ENCODE measurements at regions not wholly inside any gene's neighbourhood (a gene's known extent, or its start where the extent isn't known, plus 50 kb on each side); places are given as distances from the start of the nearest gene placed in this dataset.

GRCh38 chr13:84211048-84211447, 328.8 kb upstream of the SLITRK1 start:
- DNase-seq (ENCODE audit: low read depth in 2 of 2): no peak

DNA sequence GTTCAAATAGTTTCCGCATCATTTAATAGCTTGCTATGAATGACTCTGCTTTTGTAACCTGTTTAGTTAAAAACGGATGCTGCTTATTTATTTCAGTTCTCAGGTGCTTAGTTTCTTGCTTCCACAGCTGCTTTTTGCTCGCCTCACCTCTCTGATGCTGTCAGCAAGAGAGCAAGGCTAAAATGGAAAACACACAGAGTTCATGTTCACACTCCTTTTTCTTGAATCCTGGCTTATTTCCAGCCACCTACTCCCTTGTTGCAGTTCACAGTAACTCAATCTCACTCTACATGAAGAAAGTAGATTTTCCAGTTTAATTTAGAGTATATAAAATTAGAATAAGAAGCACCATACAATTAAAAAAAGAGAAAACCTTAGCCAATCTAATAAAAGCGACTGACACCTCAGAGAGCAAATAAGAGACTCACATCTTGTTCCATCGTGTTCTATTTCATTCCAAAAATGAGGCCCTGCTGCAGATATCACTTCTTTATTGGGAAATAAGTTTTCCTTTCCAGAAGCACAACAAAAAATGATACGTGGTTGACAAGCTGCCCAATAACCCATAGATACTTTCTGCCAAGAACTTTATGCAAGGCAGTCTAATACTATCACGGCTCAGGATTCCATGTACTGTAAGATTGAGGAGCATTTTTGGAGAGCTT, 326.1 kb upstream of the SLITRK1 start:
- DNase-seq (ENCODE audit: low read depth in 2 of 2): no peak

DNA sequence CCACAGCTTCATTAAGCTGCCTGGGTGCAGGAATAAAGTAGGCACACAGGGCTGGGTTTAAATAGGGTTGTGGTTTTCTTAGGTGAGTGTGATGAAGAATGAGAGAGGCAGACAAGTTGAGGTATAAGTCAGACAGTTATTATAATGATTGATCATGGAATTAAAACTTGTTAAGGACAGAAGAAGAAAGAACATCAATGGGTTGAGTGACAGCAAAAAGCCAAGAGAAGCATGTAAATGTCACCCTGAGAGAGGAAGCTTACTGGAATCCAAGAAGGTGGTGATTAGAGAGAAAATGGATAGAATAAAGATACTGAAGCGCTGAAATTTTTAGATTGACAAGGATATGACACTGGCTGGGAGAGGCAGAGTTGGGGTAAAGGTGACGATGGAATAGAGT, 325.2 kb upstream of the SLITRK1 start:
- DNase-seq (ENCODE audit: low read depth in 2 of 2): no peak

DNA sequence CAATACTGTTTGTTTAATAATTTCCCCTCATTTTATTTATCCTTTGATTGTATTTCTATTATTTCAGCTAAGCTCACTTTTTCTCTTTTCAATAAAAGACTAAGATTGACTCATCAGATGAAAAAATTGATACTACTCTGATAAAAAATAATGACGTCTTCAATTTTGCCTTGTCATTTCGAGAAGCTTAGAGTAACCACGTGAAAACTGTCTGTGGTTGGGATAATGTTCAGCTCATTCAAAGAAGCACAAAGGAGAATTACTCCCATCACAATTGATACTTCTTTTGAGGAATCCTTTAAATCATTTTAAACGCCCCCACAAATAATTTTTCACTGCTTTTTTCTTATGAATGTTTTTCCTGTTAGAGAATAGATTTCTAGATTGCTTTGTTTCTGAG, 318.7 kb upstream of the SLITRK1 start:
- DNase-seq (ENCODE audit: low read depth in 2 of 2): no peak

GRCh38 chr13:84192125-84192524, 309.9 kb upstream of the SLITRK1 start:
- DNase-seq (ENCODE audit: low read depth in 2 of 2): no peak

DNA sequence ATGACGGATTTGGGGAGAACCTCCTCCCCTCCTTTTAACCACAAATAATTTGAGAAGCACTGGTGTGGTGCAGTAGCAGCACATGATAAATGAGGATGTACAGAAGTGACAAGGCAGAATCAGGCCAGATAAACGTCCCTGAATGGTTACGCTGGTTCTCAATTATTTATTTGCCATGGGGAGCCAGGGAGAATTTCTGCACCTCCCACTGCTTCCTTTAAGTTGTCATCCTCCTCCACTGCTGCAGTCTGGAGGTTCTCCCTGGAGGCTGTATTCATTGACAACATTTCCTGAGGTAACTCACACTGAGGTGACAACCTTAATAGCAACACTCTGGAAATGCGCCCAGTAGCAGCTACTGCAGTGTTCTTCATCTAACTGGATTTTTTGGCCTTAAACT, 308.9 kb upstream of the SLITRK1 start:
- DNase-seq (ENCODE audit: low read depth in 2 of 2): no peak

DNA sequence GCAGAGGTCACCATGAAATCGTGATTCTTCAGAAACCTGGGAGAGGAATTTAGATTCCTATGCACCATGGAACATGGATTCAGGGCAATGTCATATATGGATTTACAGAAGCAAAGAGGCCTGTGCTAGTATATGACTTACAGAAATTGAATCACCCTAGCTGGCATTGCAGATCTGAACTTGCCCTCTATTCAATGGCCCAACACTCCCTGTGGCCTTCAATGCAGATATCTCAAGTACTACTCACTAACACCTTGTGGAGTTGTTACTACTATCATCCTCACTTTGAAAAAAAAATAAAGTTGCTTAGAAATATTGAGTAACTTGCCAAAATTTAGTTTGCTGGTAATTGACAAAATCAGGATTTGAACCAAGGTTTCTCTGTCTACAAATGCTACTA, 305.4 kb upstream of the SLITRK1 start:
- DNase-seq (ENCODE audit: low read depth in 2 of 2): no peak

- DNase-seq (ENCODE audit: low read depth in 2 of 2): no peak
These were observed 257.4 kb upstream of the SLITRK1 start for GRCh38 chr13:84139561-84140158.

- DNase-seq (ENCODE audit: low read depth in 2 of 2): peak in 1 of 2 donors; percentile 17
These were observed 255.0 kb upstream of the SLITRK1 start for GRCh38 chr13:84137292-84137691.

- no peak for DNase-seq (ENCODE audit: low read depth in 2 of 2)
These were observed 254.3 kb upstream of the SLITRK1 start for GRCh38 chr13:84136582-84136981.

DNA sequence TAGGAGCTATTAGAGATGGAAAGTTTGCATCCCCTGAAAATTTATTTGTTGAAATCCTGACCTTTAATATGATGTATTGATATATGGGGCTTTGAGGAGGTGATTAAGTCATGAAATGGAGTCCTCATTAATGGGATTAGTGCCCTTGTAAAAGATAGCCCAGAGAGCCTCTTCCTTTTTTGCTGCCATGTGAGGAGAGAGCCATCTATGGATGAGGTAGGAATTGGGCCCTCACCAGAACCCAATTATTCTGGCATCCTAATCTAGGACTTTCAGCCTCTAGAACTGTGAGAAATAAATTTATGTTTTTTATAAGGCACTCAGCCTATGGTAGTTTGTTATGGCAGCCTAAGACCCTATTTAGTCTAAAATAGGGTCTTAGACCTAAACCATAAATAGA, 250.2 kb upstream of the SLITRK1 start:
- no peak for DNase-seq (ENCODE audit: low read depth in 2 of 2)

- no peak for DNase-seq (ENCODE audit: low read depth in 2 of 2)
These were observed 249.0 kb upstream of the SLITRK1 start for GRCh38 chr13:84131249-84131648.

DNA sequence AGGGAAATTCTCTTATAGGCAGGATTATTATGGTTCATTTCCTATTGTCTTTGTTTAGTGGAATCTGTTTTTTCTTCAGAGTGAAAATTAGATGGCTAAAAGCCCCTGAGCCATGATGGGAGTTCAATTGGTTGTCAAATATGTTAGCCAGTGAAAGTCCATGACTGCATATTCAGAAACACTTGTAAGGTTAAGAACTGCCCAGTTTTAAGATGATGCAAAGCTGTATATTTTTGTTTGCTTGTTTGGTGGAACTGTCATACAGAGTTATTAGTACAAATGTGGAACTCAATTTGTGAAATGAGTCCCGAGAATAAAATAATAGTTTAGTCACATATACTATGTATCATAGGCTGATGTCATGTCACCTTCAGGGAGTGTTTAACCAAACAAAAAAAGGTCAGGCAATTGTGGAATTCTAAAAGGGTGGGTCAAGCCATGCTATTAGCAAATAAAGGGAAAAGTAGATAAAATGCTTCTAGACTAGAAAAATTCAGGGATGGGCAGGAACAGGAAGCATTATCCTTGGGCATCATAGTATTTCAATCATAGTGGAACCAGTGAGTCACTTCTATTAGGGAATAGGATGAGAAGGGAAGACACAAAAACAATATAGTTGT, 248.3 kb upstream of the SLITRK1 start:
- no peak for DNase-seq (ENCODE audit: low read depth in 2 of 2)

DNA sequence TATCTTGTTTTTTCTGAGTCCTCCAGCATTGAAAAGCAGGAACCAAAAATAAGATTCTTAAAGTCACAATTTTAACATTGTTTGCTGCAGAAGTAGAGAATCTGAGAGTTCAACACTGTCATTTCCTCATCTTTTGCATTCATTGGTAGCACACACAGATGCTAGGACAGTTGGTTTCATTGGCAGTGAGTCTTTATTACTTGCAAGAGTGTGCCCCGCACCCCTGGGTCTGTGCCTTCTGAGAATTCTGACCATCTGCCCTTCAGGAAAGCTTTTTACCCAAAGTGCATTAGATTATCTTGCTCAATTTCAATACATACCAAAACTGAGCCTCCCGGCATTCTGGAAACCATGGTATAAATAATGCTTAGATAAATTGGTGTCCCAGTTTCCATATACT, 247.7 kb upstream of the SLITRK1 start:
- DNase-seq (ENCODE audit: low read depth in 2 of 2): no peak

- no peak for DNase-seq (ENCODE audit: low read depth in 2 of 2)
These were observed 245.4 kb upstream of the SLITRK1 start for GRCh38 chr13:84127597-84128128.

- DNase-seq (ENCODE audit: low read depth in 2 of 2): no peak
These were observed 244.4 kb upstream of the SLITRK1 start for GRCh38 chr13:84126671-84127171.

DNA sequence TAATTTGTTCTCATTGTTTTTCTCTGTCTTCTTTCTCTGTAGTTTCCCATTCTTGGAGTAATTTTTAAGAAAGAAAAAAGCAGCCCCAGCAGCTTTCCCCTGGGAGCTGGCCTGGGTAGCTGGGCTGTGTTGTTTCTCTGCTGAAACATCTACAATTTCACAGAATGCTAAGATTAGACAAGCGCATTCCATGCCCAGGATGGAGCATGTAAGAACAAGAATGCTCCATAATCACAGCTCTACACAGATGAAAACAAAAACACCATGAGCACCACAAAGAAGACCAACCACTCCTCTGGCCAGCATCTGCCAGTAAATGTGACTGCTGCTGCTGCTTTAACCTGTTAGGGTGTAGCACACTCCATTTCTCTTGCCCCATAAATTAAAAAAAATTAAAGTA, 239.2 kb upstream of the SLITRK1 start:
- DNase-seq (ENCODE audit: low read depth in 2 of 2): no peak

- DNase-seq (ENCODE audit: low read depth in 2 of 2): no peak
These were observed 236.7 kb upstream of the SLITRK1 start for GRCh38 chr13:84118839-84119409.

GRCh38 chr13:84098273-84098672, 216.0 kb upstream of the SLITRK1 start:
- DNase-seq (ENCODE audit: low read depth in 2 of 2): no peak

DNA sequence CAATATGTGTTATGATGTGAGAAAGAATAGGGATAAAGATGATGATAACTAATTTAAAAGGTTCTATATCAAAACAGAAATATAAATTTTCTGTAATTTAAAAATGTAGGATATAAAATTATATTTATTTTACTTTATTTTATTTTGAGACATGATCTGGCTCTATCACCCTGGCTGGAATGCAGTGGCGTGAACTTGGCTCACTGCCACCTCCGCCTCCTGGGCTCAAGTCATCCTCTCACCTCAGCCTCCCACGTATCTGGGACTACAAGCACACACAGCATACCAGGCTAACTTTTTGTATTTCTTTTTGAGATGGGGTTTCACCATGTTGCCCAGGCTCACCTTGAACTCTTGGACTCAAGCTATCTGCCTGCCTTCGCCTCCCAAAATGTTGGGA, 214.9 kb upstream of the SLITRK1 start:
- no peak for DNase-seq (ENCODE audit: low read depth in 2 of 2)

GRCh38 chr13:84096216-84096615, 213.9 kb upstream of the SLITRK1 start:
- DNase-seq (ENCODE audit: low read depth in 2 of 2): no peak

- no peak for DNase-seq (ENCODE audit: low read depth in 2 of 2)
These were observed 206.7 kb upstream of the SLITRK1 start for GRCh38 chr13:84088996-84089395.

DNA sequence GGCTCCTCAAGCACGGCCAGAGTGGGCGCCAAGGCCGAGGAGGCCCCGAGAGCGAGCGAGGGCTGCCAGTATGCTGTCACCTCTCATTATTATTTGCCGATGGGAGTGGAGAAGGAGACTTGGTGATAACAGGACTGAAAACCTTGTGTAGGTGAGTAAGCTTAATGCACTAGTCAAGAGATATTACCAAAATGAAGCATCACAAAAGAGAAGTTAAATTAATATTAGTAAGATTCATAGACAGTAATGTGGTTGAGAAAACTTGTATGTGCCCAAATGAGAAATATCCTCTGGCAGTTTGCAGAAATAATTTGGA, 204.5 kb upstream of the SLITRK1 start:
- no peak for DNase-seq (ENCODE audit: low read depth in 2 of 2)
